Activated CD8-positive, alpha-beta memory T cell treated with anti-CD3 and anti-CD28 coated beads for 48 hours (primary cell): ENCODE measurements at regions not wholly inside any gene's neighbourhood (a gene's known extent, or its start where the extent isn't known, plus 50 kb on each side); places are given as distances from the start of the nearest gene placed in this dataset.
"Not testable (repeated sequence)": the region's sequence is repeated elsewhere in the genome, so short reads cannot be mapped to it uniquely, and the experiment has no call there.

Experiments used
- DNase-seq, 3 experiments: peaks; one replicate each; pipeline ENCODE4 v3.0.0-alpha.2; 2020; ENCODE audit warnings: low read depth in 2 of 3, low spot score in 2 of 3

DNA sequence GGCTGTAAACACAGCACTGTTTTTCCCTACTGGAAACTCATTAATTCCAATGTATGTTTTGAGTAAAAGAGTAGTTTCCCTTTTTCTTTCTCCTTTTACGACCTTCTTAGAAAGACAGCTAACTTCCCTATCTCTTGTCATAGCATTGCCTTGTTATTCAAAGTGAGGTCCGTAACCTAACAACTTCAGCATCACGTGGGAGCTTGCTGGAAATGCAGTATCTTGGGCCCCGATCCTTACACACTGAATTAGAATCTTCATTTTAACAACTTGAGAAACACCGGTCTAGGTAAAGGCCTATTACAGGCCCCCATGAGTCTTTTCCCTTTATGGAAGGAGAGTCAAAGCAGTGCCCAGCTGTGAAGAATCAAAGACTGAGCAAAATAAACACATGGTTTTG is 230.7 kb upstream of the PRKD1 start:
- DNase-seq = no peak

DNA sequence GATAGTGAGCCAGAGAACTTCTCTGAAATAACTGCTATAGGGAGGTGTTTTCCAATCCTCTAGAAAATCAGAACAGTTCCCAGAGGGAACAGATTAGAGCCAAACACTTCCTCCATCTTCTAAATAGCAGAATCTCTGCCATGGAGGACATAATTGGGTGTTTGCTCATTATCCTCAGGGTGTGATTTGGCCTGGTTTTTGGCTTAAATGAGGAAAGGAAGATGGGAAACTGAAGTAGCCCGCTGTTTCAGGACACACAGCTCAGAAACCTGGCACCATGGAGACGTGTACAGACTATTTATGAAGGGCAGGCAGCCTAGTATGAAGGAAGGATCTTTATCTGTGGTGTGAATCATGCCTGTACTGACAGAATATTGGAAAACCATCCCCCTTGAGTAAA is 231.7 kb upstream of the PRKD1 start:
- DNase-seq = no peak

DNA sequence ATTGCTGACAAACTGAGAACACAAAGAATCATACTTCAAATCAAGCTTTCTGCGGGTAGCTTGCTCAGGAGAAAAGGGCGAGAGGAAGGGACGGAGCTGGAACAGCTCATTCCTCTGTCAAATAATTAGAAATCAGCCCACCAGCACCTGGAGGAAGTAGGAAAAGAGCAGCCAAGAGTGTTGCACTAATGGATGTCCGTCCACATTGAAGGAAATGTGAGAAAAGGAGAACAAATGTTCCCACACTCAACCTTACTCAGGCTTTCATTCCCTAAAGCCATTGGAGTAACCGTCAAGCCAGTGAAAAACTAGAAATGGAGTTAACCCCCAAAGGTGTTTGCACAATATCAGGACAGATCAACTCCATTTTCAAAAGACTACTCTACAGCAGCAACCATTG is 233.0 kb upstream of the PRKD1 start:
- DNase-seq = no peak

DNA sequence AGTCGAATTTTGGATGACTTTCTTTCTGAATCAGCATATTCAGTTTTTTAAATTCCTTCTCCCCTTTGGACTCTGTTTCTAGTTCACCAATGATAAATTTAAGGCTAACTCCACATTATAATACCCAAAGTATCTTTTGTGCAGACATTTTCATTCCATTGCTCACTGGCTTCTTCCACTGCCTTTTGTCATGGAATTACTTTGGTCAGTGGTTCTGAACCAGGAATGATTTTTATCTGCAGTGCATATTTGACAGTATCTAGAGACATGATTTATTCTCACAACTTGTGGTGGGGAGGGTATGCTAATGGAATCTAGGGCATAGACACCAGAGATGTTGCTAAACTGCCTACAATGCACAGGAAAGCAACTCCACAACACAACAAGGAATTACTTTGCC is 234.4 kb upstream of the PRKD1 start:
- DNase-seq = no peak

DNA sequence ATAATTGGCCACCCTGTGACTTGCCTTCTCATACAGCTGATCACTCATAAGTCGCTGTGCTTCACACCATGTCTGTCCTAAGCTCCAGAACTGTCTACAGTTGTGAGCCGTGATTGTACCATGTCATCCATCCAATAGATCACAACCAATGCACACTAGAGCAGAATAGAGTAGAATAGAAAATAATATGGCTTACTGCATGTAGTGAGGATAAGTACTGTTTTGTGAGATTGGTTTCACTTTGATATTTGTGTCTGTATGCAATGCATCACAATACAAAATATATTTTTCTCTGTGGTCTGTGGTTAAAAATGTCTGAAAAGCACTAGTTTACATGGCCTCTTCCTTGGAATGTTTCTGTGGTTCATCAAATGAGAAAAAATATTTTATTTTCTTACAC is 237.6 kb upstream of the PRKD1 start:
- DNase-seq = no peak

DNA sequence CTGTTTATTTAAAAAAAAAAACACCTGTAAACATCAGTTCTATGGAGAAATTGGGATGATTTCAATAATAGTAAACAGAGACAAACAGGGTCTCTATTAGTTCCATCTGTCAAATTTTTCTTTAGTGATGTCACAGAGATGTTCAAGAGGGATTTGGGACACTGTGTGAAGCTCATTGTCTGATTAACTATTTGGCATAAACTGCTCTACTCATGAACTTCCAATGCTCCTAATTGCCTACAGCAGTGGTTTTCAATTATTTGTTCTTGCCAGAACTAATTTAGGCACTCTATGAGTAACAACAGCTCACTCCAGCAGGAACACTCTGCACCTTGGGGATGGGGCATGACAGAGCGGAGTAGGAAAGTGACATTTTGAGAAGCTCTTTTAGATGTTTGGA is 250.1 kb upstream of the PRKD1 start:
- DNase-seq = no peak

DNA sequence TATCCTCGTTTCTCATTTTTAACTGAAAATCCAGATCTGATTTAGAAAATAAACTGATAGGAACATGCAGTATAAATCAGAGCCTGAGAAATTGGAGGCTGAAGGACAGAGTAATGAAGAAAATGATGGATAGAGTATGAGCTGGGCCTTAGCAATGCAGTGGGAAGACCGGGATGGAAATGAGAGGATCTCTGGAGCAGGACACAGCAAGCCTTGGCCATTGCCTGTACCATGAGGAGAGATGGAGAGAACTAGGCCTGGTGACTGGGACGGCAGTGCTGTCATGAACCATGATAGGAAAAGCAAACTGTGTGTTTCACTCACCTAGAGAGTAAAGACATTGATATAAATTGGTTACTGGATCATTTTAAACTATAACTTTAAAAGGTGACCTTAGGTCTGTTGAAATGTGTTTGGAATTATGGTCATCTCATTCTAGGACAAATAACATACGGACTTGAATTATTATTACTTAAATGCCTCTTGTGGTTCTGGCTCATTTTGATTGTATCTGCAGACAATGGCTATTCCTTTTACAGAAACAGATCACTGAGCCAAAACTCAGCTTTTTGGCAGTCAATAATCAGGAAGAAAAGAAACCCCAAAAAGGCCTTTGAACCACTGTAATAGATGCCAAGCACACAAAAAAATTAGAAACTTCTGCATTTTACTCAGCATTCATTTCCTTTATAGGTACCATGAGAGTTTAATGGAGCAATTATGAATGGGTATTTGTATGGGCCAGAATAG is 251.9 kb upstream of the PRKD1 start:
- DNase-seq = no peak

DNA sequence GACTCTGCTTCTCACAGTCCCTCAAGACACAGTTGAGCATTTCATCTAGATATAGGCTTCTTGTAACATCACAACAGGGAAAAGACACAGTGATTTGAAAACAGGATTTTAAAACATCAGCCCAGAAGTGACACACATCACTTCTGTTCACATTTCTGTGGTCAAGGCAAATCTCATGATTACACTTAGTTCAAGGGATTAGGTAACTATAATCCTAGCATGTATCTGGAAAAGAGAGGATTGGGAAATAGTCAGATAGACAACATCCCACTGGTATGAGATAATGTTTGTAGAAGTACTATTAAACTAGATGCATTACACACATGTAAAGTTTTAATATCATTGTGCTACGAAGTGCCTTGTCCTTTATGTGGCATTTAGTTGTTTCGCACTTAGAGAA is 252.6 kb upstream of the PRKD1 start:
- DNase-seq = no peak

DNA sequence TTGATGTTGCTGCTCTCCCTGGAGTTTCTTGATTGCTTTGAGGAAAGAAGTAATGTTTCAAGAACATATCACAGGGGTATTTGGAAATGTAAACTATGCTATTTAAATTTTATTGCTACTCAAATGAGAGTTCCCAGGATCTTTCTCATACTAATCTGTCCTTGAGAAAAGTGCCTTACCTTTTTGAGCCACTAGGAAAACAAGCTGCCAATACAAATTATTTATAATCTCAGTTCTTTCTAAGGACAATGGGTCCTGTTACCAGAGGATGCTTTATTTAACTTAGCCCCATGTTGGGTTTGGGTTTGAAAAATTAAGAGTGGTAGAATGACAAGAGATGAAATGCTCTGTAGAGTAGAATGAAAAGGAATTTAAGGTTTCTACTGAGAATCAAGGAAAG is 258.2 kb upstream of the PRKD1 start:
- no peak for DNase-seq

DNA sequence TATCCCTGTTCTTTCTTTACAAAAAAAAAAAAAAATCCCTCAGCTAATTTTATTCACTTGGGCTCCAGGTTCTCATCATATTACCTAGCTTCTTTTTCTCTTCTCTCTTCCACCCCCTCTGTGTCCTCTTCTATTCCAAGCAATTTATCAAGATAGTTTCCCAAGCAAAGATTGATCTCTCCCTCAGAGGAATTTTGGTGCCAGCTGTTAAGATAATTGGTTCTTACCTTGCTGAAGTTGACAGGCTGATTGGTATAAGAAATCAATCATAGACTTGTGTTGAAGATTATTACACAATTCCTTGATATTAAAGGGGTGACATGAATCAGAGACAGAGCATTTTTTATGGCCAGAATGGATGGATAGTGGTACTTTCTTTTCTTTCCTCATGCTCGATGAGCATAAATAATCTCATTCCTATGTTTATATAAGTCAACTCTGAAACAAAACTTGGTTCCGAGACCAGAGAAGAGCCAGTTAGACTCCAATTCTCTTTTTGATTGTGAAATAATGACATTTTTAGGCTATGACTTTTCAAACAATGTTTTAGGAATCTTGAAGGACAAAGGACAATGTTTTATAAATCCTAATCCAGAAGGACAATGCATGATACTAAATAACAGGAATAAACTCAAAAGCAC is 264.1 kb upstream of the PRKD1 start:
- DNase-seq = no peak

DNA sequence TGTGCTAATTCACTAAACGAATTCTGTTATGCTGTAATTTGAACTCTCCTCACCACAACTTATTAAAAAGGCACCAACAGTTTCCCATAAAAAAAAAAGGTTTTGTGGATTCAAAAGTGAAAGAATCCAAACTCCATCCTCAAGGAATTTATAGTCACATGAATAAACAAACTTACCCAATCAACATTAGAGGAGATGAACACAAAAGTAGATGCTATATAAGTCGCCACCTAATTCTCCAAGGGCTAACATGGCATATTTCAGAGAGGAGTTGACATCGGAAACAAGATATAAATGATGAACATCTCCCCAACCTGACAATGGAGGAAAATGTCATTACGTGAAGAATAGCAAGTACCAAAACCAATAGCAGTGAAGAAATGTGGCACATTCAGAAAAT is 265.5 kb upstream of the PRKD1 start:
- DNase-seq = no peak

DNA sequence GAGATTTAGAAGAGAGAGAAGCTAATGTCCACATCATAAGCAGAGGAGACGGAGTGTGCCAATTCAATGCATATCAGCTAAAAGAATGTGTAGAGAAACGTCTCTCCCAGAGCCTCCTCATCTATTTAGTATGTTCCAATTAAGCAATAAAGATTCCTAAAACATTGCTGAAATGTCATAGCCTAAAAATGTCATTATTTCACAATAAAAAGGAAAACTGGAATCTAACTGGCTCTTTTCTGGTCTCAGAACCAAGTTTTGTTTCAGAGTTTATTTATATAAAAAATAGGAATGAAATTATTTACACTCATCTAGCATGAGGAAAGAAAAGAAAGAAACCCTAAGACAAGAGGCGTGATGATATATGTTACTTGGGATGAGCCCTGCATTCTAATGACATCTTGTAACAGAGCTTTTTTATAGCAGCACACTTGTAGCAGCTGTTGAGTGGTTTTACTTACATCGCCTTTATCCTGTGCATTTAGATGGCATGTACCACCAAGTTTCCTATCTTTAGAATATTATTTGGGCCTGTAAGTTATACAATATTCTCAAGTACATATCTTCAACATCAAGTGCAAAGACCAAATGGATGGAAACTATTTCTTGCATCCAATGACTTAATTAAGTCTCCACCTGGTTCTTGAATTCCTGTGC is 266.3 kb upstream of the PRKD1 start:
- no peak for DNase-seq

DNA sequence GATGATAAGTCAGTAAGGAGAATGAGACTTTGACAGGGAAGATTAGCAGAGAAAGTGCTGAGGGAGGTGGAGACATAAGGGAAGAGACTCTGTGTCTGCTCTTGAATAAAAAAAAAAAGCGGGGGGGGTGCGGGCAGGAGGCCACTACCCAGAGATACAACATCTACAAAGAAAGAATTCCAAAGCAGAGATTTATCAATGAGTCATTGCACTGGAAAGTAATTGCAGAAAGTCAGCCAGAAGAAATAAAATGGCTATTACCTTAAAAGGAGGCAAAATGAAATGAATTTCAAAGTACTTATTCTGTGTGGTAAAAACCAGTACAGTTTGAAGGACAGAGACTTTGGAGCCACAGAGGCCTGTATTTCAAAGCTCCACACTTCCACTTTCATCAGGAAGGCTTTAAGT is 267.1 kb upstream of the PRKD1 start:
- no peak for DNase-seq

DNA sequence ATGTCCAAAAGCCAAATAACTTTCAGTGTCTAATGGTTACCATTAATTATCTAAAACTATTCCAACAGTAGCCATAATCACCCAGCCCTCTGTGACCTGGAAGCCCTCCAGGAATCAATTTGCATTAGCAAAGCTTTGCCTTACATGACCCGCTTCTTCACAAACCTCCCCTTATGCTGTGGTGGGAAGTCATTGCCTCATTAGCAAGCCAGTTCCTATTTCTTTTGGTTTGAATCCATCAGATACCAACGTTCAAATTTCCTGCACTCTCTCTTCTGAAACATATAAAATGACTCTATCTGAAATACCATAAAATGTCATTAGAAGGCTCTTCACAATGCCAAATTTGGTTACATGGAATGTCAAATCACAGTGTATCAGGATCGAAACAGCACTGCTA is 268.3 kb upstream of the PRKD1 start:
- DNase-seq = no peak

DNA sequence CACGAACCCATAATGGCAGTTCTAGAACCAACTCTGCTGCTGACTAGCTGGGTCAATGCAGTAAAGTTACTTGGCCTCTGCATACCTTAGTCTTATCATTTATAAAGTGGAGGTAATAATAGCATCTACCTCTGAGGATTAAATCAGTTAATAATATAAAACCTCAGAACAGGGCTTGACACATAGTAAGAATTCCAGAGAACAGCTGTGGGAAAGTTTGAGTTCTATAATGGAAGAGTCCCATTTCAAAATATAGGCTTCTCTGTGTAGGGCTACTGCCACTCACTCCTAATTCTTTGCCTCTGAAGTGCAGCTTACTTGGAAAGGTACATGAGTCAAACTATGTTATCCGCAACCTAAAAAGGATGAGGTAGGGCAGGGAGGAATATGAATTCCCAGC is 269.2 kb upstream of the PRKD1 start:
- DNase-seq = no peak

DNA sequence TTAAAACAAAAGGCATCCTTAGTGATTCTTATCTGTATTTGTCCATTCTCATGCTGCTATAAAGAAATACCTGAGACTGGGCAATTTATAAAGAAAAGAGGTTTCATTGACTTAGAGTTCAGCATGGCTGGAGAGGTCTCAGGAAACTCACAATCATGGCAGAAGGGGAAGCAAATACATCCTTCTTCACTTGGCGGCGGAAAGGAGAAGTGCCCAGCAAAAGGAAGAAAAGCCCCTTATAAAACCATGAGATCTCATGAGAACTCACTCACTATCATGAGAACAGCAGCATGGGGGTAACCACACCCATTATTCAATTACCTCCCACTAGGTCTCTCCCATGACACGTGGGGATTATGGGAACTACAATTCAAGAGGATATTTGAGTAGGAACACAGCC is 271.1 kb upstream of the PRKD1 start:
- not testable (repeated sequence) for DNase-seq

DNA sequence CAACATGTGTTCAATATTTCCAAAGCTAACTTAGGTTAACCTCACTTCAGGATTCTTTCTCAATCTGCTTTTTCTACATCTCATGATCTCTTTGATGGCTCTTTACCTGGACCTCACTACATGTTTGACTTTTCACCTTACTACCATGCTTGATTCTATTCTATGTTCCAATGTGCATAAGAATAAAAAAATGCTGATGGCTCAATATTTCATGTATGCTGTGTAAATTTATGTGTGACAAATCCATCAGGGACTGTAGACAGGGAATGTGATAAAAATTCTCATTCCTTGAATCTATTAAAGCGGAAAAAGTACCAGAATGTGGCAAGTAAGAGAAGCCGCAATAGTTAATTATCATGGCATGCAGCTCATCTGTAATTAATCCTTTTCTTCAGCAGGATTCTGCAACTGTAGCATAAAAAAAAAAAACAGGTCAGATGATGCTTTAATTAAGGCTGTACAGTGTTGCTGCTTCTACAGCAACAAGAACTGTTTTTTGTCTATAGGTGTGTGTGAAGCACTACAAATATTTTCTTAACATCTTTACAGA is 276.9 kb upstream of the PRKD1 start:
- DNase-seq = no peak

DNA sequence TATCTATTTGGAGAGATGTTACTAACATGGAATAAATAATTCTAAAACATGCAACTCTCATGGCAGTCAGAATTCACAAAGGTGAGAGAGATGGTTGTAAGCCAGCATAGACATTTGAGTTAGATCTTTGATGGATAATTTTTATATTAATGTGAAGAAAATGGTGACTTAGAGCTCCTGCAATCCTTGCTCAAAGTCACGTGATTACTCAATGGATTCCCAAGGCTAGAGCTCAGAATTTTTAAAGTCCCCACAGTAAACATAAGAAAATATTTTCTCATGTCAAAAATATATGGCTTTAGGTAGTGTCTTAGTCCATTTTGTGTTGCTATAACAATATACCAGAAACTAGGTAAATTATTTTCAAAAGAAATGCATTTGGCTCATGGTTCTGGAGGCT is 281.5 kb upstream of the PRKD1 start:
- DNase-seq = no peak

DNA sequence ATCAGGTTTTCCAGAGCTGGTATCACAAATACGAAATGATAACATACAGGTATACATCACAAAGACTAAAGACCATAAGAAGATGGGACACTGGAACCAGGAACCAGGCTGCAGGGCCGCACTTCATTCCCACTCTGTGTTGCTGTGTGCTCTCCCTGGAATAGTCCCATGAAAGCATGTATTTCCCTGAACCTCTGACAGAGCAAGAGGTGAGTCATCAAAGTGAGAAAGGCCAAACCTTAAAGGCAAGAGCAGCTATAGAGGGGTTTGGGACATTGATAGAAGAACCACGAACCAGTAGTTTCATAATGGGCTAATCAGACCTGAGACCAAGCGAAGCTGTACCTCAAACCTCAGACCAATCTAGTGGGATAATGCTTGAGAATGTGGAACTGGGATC is 283.0 kb upstream of the PRKD1 start:
- no peak for DNase-seq

DNA sequence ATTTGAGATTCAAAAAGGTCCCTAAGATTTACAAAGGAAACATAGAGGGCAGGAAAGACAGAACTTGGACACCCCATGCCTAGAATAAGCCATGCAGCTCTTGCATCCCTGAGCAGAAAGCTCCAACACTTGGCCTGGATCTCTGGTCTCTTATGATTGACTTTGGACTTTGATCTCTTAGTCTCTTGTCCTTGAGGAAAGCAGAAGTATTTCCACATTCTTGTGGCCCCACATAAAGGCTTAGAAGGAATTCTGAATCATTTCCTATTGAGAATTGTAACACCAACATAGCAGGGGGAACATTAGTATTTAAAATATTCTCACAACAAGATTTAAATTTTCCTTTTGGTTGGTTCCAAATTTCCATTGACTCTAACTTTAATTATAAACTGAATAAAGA is 283.7 kb upstream of the PRKD1 start:
- no peak for DNase-seq

DNA sequence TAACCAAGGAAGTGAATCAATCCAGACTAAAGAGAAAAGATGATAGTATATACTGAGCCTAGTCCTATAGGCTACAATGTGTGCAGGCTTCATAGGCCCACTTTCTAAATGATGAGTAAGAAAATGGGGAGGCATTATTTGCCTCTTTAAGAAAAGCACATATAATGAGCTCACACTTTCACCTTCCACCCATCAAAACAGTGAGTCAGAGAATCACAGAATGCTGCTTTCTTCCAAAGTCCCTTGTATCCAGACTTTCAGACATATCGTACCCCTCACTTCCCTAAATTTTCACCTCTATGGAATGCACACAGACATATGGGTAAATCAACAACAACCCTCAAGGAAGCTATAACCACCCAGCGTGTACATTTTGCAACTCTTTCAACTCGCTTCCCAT is 286.4 kb upstream of the PRKD1 start:
- DNase-seq = no peak

DNA sequence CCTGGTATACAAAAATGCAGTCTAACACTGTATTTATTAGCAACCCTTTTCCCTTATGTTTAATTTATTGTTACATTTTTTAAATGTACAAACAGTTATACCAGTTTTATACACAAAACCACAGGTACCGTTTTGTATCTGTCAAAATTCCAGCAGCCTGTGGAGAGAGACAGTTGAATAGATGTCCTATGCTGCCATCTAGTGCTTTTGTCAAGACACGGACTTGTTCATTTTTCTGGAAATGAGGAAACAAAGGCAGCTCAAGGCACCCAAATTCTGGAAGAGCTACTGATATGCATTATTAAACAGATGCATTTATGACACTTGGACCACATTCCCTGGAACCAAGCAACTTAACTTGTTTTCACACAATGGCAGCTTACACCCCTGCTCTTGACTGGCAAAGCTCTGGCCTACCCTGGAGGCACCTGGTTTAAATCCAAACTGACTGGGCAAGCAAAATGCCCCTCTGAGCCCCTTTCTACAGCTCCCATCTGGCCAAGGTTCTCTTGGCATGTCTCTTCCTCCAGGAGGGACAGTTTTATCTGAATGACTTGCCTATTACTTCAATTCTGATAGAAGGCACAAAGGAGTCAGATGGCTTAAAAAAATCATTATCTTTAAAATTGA is 286.9 kb upstream of the PRKD1 start:
- DNase-seq = no peak
